HEK293 (cell line): ENCODE measurements at regions not wholly inside any gene's neighbourhood (a gene's known extent, or its start where the extent isn't known, plus 50 kb on each side); places are given as distances from the start of the nearest gene placed in this dataset.

Experiments used
- CTCF ChIA-PET: fragments of 350-600 bp; formaldehyde crosslinking; extraction: SDS; loops from one replicate; lab custom pipeline; 2021; ENCODE audit warnings: antibody characterized with exemption; lab: Yijun Ruan, JAX
- POLR2A ChIA-PET: fragments of 300-600 bp; formaldehyde crosslinking; extraction: SDS; loops from one replicate; lab custom pipeline; 2020; ENCODE audit warnings: antibody characterized with exemption, inconsistent platforms; lab: Yijun Ruan, JAX
- H3K27ac ChIP-seq: fragments of 200-500 bp; sonication (Bioruptor generic); 2 replicates; pipeline ENCODE4 v1.5.1; 2014; ENCODE audit warnings: low read depth, low read length, control low read depth, inconsistent platforms; ENCODE audit errors: extremely low read depth
- H3K36me3 ChIP-seq, 2 experiments: fragments of 200-500 bp in 1 of 2; sonication (Bioruptor generic) in 1 of 2; 1 replicate in 1 of 2; 2 replicates in 1 of 2; pipeline ENCODE4 v1.5.1; 2014 to 2017; ENCODE audit warnings: inconsistent platforms in 2 of 2, low read length in 2 of 2; ENCODE audit not compliant: control insufficient read depth in 2 of 2, insufficient read depth in 1 of 2
- H3K4me1 ChIP-seq: fragments of 200-500 bp; sonication (Bioruptor generic); 2 replicates; pipeline ENCODE4 v1.5.1; 2014; ENCODE audit warnings: mild to moderate bottlenecking, low read length, inconsistent platforms; ENCODE audit not compliant: control insufficient read depth, insufficient read depth
- H3K4me3 ChIP-seq: 2 replicates; pipeline ENCODE4 v1.5.1; 2011; ENCODE audit warnings: low read depth, mild to moderate bottlenecking, control low read depth, low read length, moderate library complexity
- H3K9me3 ChIP-seq: fragments of 200-500 bp; sonication (Bioruptor generic); 2 replicates; pipeline ENCODE4 v1.5.1; 2014; ENCODE audit warnings: low read depth, low read length, inconsistent platforms; ENCODE audit not compliant: control insufficient read depth, insufficient read depth
- EGR2 ChIP-seq: fragments of 450-650 bp; formaldehyde crosslinking; IDR thresholded peaks from 2 replicates; pipeline ENCODE4 v1.5.1; 2016; ENCODE audit warnings: low read depth, missing biosample characterization, missing genetic modification characterization
- GLI4 ChIP-seq: fragments of 450-650 bp; formaldehyde crosslinking; IDR thresholded peaks from 2 replicates; pipeline ENCODE4 v1.5.1; 2016; ENCODE audit warnings: missing biosample characterization, missing genetic modification characterization
- HOXA7 ChIP-seq: sonication (generic); formaldehyde crosslinking; IDR thresholded peaks from 2 replicates; pipeline ENCODE4 v1.8.1; 2022; ENCODE audit warnings: missing genetic modification reagents, borderline replicate concordance
- MEIS1 ChIP-seq: sonication (generic); formaldehyde crosslinking; IDR thresholded peaks from 2 replicates; pipeline ENCODE4 v1.8.1; 2022; ENCODE audit warnings: missing genetic modification reagents, mild to moderate bottlenecking, borderline replicate concordance
- ZBTB21 ChIP-seq: fragments of 450-650 bp; formaldehyde crosslinking; IDR thresholded peaks from 2 replicates; pipeline ENCODE4 v1.5.1; 2017; ENCODE audit warnings: missing biosample characterization, missing genetic modification characterization
- ZNF114 ChIP-seq: fragments of 450-650 bp; formaldehyde crosslinking; IDR thresholded peaks from 2 replicates; pipeline ENCODE4 v1.5.0; 2017; ENCODE audit warnings: missing biosample characterization, missing genetic modification characterization
- ZNF132 ChIP-seq: fragments of 450-650 bp; formaldehyde crosslinking; IDR thresholded peaks from 2 replicates; pipeline ENCODE4 v1.5.1; 2017; ENCODE audit warnings: missing biosample characterization, missing genetic modification characterization, borderline replicate concordance
- ZNF221 ChIP-seq: fragments of 450-650 bp; formaldehyde crosslinking; IDR thresholded peaks from 2 replicates; pipeline ENCODE4 v1.5.1; 2017; ENCODE audit warnings: missing biosample characterization, missing genetic modification characterization, borderline replicate concordance
- ZNF223 ChIP-seq: fragments of 450-650 bp; formaldehyde crosslinking; IDR thresholded peaks from 2 replicates; pipeline ENCODE4 v1.5.1; 2016; ENCODE audit warnings: missing biosample characterization, missing genetic modification characterization
- ZNF302 ChIP-seq: fragments of 450-650 bp; formaldehyde crosslinking; IDR thresholded peaks from 2 replicates; pipeline ENCODE4 v1.5.1; 2016; ENCODE audit warnings: missing biosample characterization, missing genetic modification characterization, low read depth
- ZNF548 ChIP-seq: fragments of 450-650 bp; formaldehyde crosslinking; IDR thresholded peaks from 2 replicates; pipeline ENCODE4 v1.5.1; 2016; ENCODE audit warnings: missing biosample characterization, missing genetic modification characterization
- ZNF658 ChIP-seq: fragments of 450-650 bp; formaldehyde crosslinking; IDR thresholded peaks from 2 replicates; pipeline ENCODE4; 2016; ENCODE audit warnings: missing biosample characterization, missing genetic modification characterization
- ZNF785 ChIP-seq: fragments of 450-650 bp; formaldehyde crosslinking; IDR thresholded peaks from 2 replicates; pipeline ENCODE4 v1.5.1; 2016; ENCODE audit warnings: missing biosample characterization, missing genetic modification characterization
- TF ChIP-seq, protein P1 (sequence below): fragments of 450-650 bp; formaldehyde crosslinking; IDR thresholded peaks from 2 replicates; pipeline ENCODE4 v1.5.1; 2017; ENCODE audit warnings: missing biosample characterization, missing genetic modification characterization
- TF ChIP-seq, protein P2 (sequence below): fragments of 450-650 bp; formaldehyde crosslinking; IDR thresholded peaks from 2 replicates; pipeline ENCODE4 v1.5.1; 2016; ENCODE audit warnings: missing biosample characterization, missing genetic modification characterization
- TF ChIP-seq, protein P3 (sequence below): fragments of 450-650 bp; formaldehyde crosslinking; IDR thresholded peaks from 2 replicates; pipeline ENCODE4 v1.5.1; 2016; ENCODE audit warnings: missing biosample characterization, missing genetic modification characterization
- TF ChIP-seq, protein P4 (sequence below): fragments of 450-650 bp; formaldehyde crosslinking; IDR thresholded peaks from 2 replicates; pipeline ENCODE4 v1.5.1; 2017; ENCODE audit warnings: missing biosample characterization, missing genetic modification characterization
- TF ChIP-seq, protein P5 (sequence below): fragments of 450-650 bp; formaldehyde crosslinking; IDR thresholded peaks from 2 replicates; pipeline ENCODE4 v1.5.1; 2016; ENCODE audit warnings: missing biosample characterization, missing genetic modification characterization, low read depth

DNA sequence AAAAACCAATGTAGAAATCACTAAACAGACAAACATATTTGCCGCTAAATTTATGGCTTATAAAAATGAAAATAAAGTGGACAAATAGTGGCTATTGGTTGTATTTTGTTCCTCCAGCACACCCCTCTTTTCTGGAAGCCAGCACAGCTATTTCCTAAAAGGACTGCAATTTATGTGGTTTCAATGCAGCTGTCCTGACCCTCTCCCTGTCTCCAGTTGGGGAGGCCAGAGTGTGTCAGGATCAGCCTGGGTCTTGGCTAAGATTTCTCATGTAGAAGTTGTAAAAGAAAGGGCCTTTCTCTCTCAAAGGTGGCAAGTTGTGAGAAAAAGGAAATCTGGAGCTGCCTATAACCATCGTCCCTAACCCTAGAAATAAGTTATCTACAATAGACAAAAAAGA, 165.6 kb downstream of the ALDH8A1 start:
- Histone ChIP-seq H3K36me3 (no peaks in the 10 kb centered on the region), H3K9me3 (no peaks in the 10 kb centered on the region), H3K4me3 (no peak overlapping the region), H3K4me1 (no peaks in the 10 kb centered on the region), H3K27ac (no peak overlapping the region)
- ChIA-PET CTCF (no interaction called here), POLR2A (no interaction called here)
- TF ChIP-seq ZNF548 (tag by site-specific recombination) (no peak), ZNF223 (no peak), MEIS1 (CRISPR knock-in tag) (no peak), ZNF785 (tag by site-specific recombination) (no peak), ZNF302 (tag by site-specific recombination) (no peak), EGR2 (no peak), ZNF221 (tag by site-specific recombination) (no peak), GLI4 (tag by site-specific recombination) (no peak), ZBTB21 (tag by site-specific recombination) (no peak), ZNF114 (tag by site-specific recombination) (no peak), ZNF658 (tag by site-specific recombination) (no peak), HOXA7 (CRISPR knock-in tag) (no peak)
- TF ChIP-seq, protein P1, sequence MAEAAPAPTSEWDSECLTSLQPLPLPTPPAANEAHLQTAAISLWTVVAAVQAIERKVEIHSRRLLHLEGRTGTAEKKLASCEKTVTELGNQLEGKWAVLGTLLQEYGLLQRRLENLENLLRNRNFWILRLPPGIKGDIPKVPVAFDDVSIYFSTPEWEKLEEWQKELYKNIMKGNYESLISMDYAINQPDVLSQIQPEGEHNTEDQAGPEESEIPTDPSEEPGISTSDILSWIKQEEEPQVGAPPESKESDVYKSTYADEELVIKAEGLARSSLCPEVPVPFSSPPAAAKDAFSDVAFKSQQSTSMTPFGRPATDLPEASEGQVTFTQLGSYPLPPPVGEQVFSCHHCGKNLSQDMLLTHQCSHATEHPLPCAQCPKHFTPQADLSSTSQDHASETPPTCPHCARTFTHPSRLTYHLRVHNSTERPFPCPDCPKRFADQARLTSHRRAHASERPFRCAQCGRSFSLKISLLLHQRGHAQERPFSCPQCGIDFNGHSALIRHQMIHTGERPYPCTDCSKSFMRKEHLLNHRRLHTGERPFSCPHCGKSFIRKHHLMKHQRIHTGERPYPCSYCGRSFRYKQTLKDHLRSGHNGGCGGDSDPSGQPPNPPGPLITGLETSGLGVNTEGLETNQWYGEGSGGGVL (tag by site-specific recombination) = no peak
- TF ChIP-seq, protein P2, sequence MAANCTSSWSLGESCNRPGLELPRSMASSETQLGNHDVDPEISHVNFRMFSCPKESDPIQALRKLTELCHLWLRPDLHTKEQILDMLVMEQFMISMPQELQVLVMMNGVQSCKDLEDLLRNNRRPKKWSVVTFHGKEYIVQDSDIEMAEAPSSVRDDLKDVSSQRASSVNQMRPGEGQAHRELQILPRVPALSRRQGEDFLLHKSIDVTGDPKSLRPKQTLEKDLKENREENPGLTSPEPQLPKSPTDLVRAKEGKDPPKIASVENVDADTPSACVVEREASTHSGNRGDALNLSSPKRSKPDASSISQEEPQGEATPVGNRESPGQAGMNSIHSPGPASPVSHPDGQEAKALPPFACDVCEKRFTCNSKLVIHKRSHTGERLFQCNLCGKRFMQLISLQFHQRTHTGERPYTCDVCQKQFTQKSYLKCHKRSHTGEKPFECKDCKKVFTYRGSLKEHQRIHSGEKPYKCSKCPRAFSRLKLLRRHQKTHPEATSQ (tag by site-specific recombination) = no peak
- TF ChIP-seq, protein P3, sequence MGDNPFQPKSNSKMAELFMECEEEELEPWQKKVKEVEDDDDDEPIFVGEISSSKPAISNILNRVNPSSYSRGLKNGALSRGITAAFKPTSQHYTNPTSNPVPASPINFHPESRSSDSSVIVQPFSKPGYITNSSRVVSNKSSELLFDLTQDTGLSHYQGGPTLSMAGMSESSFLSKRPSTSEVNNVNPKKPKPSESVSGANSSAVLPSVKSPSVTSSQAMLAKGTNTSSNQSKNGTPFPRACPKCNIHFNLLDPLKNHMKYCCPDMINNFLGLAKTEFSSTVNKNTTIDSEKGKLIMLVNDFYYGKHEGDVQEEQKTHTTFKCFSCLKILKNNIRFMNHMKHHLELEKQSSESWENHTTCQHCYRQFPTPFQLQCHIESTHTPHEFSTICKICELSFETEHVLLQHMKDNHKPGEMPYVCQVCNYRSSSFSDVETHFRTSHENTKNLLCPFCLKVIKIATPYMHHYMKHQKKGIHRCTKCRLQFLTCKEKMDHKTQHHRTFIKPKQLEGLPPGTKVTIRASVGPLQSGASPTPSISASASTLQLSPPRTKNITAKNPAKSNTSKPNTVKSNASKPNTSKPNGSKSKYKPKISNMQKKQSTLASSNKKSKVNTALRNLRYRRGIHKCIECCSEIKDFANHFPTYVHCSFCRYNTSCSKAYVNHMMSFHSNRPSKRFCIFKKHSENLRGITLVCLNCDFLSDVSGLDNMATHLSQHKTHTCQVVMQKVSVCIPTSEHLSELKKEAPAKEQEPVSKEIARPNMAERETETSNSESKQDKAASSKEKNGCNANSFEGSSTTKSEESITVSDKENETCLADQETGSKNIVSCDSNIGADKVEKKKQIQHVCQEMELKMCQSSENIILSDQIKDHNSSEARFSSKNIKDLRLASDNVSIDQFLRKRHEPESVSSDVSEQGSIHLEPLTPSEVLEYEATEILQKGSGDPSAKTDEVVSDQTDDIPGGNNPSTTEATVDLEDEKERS = no peak
- TF ChIP-seq, protein P4, sequence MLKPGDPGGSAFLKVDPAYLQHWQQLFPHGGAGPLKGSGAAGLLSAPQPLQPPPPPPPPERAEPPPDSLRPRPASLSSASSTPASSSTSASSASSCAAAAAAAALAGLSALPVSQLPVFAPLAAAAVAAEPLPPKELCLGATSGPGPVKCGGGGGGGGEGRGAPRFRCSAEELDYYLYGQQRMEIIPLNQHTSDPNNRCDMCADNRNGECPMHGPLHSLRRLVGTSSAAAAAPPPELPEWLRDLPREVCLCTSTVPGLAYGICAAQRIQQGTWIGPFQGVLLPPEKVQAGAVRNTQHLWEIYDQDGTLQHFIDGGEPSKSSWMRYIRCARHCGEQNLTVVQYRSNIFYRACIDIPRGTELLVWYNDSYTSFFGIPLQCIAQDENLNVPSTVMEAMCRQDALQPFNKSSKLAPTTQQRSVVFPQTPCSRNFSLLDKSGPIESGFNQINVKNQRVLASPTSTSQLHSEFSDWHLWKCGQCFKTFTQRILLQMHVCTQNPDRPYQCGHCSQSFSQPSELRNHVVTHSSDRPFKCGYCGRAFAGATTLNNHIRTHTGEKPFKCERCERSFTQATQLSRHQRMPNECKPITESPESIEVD (tag by site-specific recombination) = no peak

DNA sequence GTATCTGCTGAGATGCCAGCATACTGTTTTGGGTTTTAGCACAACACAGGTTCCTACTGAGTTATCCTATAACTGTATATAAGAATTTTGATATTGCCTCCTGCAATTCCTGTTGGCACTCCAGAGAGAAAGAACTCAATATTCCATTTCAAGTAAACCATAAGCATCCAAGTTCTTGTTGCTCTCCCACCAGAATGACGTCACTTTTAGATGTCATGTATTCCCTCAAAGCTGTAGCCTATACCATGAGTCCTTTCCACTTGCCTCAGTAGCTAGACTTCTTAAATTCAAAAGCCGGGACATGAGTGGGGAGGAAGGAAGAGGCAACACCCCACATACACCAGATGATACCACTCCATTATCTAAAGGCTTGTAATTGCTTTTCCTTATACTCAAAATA, 171.5 kb downstream of the ALDH8A1 start:
- ChIA-PET CTCF (no interaction called here), POLR2A (interaction anchor here (0.6 kb wide), 1 partner anchor 9 kb away, joined by 3 read pairs; no protein-coding TSS in a partner anchor)
- no peak overlapping the region for H3K4me3 ChIP-seq

More for the DNA sequence above, 171.5 kb downstream of the ALDH8A1 start:
- no peaks in the 10 kb centered on the region for H3K36me3 ChIP-seq
- no peak overlapping the region for H3K27ac ChIP-seq
- TF ChIP-seq, protein P5, sequence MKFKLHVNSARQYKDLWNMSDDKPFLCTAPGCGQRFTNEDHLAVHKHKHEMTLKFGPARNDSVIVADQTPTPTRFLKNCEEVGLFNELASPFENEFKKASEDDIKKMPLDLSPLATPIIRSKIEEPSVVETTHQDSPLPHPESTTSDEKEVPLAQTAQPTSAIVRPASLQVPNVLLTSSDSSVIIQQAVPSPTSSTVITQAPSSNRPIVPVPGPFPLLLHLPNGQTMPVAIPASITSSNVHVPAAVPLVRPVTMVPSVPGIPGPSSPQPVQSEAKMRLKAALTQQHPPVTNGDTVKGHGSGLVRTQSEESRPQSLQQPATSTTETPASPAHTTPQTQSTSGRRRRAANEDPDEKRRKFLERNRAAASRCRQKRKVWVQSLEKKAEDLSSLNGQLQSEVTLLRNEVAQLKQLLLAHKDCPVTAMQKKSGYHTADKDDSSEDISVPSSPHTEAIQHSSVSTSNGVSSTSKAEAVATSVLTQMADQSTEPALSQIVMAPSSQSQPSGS = 0 out of 2 replicates have a peak, but pooled peaks have one; percentile 22
- TF ChIP-seq ZNF132 (tag by site-specific recombination) = no peak
- no peaks in the 10 kb centered on the region for H3K4me1 ChIP-seq
- no peaks in the 10 kb centered on the region for H3K9me3 ChIP-seq
